ENCODE measurements at regions not wholly inside any gene's neighbourhood (a gene's known extent, or its start where the extent isn't known, plus 50 kb on each side); places are given as distances from the start of the nearest gene placed in this dataset.
"Not testable (repeated sequence)": the region's sequence is repeated elsewhere in the genome, so short reads cannot be mapped to it uniquely, and the experiment has no call there.

DNA sequence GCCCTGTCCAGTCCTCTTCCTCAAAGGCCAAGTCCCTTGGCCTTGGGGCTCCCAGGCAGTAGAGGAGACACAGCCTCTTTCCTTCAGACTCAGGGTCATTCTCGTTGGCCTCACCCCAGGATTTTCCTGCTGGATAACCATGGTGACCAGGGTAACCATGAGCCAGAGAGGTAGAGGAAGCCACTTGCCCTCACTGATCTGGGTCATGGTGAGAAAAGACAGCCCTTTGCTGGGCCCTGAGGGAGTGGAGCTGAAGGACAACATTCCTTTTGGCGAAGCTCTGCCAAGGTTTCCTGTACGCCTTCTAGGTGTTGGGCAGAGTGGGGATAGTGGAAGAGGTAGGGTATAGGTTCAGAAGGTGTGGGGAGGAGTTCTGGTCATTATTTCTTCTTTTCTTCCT, 53.1 kb upstream of the WNT4 start:
- DNase-seq (ENCODE audit: low read depth), result no peak

DNA sequence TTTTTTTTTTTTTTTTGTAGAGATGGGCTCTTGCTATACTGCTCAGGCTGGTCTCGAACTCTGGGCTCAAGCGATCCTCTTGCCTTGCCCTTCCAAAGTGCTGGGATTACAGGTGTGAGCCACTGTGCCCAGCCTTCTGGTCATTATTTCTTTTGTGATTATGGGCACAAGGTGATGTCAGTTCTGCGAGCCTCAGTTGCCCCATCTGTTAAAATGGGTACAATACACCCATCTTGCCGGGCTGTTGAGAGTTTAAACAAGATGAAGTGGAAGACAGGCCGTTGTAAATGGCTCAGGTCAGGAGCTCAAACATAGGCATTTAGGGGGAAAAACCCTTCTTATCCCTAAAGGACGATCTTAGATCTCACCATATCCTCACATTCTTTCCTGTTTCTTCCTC, 53.7 kb upstream of the WNT4 start:
- DNase-seq (ENCODE audit: low read depth), result no peak

DNA sequence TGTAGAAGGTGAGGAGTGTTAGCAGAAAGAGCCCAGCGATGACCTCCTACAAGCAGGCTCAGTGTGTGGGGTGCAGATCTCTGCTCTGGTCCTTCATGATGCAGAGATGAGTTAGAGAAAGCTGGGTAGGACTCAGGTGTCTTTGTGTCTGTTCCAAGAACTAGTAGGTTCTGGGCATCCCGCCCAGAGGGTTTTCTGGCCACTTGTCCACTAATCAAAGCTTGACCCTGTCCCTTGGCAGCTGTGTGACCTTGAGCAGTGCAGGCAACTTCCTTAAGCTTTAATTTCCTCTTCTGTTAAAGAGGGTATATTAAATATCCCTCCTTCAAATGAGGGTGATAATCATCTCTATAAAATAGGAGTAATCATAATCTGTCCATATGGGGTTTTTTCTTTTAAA, 54.7 kb upstream of the WNT4 start:
- DNase-seq (ENCODE audit: low read depth), result no peak

DNA sequence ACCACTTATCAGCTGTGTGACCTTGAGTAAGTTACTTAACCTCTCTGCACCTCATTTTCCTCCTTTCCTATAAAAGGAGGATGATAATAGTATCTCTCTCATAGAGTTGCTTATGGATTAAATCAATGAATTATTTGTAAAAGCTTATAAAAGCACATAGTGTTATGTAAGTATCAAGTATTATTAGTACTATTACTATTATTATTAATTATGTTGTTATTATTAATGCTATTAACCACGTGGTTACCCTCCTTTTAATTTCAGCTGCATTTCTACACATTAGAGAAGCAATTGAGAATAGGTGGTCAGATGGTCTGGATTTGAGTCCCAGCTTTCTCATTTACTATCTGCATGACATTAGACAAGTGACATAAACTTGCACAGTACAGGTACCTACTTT, 58.1 kb upstream of the WNT4 start:
- no peak for DNase-seq (ENCODE audit: low read depth)

DNA sequence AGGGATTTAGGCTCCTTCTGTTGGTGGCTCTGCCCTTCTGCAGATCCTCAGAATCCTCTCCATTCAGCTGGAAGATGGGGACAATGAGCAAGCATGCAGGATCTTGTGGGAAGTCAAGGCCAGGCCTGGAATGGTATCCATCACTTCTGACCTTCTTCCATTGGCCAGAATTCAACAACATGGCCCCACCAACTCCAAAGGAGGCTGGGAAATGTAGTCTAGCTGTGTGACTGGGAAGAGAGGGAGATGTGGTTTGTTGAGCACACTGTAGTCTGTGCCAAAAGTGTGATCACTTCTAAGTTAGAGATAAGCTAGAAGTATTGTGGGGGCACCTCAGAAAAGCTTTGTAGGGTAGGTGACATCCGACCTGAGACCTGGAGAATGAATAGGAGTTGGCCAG, 60.4 kb upstream of the WNT4 start:
- no peak for DNase-seq (ENCODE audit: low read depth)

DNA sequence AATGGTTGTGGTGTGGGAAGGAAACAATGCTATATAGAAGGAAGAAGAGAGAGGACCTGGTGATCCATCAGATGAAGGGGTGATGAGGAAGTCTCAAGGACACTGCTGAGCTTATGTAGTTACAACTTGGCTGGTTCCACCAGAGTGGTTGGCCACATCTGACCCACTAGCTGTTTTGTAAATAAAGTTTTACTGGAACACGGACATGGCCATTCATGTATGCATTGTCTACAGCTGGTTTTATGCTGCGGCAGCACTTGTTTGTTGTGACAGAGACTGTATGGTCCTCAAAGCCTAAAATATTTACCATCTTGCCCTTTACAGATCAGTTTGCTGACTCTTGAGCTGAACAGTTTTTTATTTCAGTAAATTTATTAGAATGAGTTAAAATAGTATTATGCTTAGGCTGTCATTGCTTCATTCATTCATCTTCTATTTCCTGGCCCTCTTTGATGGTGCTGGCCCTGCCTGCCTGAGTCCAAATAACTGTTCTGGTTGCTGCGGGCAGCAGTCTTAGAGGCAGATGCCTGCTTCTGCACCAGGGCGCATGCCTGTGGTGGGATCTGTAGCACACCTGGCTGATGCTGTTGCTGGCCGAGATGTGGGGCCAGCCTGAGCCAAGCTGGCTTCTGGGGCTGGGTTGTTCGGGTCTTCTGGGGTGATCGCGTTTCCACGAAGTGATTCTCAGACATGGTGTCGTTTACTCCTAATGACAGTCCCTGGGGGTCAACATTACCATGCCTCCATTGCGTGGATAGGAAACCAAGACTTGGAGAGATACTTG, 61.4 kb upstream of the WNT4 start:
- DNase-seq (ENCODE audit: low read depth), result no peak

DNA sequence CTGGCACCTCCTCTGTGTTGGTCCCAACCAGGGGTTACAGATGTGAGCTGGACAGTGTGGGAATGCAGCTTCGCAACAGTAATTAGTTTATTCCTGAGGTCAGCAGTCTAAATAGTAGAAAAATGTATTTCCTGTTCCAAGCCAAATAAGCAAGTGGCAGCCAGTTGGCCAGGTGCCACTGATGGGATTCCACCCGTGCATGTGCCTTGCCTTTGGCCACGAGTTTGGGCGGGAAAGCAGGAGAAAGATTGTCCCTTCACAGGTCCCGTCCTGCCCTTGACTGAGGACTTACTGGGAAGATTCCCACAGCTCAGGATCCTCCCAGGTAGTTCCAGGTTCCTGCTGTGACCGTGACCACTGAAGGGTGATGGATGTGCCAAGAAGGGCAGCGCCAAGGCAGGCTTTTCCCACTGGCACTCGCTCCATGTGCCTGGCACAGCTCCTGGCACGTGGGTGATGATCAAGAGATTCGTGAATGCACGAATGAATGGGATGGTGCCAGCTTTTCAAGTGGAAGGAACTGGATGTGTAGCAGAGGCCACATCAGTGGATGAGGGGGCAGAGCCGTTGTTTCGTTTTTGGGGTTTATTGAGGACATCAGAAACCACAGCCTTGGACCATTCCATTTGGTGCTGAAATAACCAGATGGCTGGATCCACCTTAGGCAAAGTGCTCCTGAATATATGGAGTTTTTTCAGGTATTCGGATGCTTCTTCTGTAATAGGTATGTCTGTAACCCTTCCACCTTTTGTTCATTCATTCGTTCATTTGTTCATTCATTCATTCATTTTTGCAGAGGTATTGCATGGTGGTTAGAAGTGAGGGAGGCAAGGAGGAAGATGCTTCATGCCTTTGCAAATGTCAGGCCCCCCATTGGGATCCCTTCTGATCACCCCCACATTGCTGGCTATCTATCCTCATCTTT, 62.4 kb upstream of the WNT4 start:
- no peak for DNase-seq (ENCODE audit: low read depth)

DNA sequence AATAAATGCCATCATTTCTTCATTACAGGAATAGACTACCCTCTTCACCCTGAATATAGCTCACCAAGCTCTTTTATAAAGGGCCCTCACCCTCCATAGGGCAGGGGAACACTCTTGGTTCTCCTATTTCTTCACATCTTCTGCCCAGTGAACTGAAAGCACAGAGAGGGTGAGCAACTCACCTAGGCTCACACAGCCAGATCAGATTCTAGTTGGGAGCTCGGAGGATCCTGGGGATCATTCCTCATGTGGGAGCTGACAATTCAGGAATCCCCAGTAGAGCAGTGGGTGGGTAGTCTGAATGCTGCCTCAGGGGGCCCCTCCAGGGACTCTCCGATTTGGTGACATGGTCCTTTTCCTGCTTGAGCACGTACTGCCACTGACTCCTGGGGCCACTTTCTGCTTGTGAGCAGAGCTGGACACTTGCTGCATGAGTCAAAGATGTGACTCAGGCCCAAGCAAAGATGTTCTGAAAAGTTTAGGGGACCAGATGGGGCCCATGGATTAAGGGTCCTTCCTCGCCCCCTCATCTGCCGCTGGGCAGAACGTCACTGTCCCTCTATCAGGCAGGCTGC, 63.7 kb upstream of the WNT4 start:
- DNase-seq (ENCODE audit: low read depth), result no peak

DNA sequence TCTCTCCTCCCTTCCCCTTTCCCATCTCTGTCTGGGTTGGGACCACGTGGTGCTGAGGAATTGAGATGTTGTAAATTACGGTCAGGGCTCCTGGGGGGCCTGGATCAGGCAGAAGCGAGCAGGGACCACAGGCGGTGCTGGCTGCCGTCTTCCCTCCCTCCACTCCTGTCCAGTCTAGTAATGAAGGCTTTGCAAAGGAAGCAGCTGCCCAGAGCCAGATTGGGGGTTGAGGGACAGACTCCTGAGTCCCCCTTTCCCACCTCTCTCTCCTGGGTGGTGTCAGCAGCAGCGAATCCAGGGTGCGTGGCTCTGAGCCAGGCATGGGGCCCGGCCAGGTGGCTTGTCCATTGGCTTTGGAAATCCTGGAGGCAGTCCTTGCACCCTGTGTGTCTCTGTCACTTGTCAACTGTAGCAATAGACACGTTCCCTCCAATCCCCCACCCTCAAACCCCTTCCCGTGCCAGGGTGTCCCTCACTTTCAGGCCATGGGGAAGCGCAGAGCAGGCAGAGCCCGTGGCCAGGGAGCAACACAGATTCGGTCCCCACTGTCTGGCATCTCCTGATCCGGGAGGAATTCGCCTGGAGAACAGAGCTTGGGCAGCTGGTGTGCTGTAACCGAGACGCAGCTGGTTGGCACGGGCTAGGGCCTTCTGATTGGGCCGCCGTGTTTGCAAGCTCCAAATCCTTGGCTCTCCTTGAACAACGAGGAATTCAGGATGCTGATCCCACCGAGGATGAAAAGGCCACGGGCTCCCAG, 64.8 kb upstream of the WNT4 start:
- no peak for DNase-seq (ENCODE audit: low read depth)

DNA sequence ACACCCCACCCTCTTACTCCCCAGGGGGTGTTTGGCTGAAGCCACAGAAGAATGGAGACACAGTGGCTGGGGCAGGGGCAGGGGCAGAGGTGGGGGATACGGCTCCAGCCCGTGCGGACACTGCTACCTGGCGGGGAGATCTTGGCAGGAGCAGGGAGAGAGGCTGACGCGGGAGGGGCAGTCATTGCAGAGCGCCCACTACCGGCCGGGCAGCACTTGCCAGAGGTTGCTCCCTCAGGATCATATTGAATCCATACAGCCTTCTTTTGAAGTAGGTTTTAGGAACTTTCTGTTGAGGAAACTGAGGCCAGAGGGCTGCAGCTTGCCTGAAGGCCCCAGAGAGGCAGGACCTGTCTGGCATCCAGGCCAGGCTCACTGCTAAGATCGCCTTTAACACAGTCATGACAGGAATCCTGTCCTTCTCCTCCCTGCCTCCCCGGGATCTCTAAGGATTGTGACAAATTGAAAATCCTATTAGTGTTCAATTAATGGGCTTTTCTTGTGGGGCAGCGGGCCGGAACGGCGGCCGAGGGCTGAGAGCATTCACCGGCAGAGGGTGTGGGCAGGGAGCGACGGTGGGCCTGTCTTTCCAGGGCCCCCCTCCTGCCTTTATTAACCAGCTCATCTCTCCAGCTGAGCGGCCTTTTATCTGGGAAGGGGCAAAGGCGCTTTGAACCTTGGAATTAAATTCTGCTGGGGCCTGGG, 65.5 kb upstream of the WNT4 start:
- DNase-seq (ENCODE audit: low read depth), result no peak

DNA sequence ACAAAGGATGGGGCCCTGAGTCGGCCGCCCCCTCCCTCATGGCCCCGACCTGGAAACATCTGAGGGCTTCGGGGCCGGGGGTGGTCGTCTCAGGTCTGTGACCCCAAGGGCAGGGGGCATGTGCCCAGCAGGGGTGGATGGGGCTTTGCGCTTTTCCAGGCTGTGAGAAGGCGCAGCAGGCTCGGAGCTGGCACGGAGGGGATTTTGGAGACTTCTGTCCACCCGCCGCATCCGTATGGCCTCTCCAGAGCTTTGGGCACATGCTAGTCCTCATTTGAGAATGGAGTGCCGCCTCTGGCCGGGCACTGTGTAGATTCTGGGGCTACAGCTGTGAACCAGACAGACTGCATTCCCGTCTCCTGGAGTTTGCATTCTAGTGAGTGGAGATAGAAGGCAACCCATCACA, 66.1 kb upstream of the WNT4 start:
- DNase-seq (ENCODE audit: low read depth), result no peak

DNA sequence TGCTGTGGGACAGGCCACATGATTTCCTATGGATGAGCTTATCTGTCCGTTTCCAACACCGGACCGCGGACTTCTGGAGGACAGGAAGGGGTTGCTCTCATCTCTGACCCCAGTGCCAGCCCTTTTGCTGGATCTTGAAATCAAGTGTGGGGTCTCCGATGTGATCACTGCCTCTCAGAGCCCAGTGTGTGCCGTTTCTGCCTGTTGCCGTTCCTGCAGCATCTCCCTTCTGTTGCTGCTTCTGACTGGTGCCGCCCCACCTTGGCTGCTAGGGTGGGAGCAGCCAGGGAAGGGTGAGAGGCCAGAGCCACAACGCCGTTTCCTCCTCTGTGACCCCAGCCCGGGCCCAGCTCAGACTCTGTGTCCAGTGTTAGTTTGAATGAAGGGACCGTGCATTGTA, 67.3 kb upstream of the WNT4 start:
- no peak for DNase-seq (ENCODE audit: low read depth)

DNA sequence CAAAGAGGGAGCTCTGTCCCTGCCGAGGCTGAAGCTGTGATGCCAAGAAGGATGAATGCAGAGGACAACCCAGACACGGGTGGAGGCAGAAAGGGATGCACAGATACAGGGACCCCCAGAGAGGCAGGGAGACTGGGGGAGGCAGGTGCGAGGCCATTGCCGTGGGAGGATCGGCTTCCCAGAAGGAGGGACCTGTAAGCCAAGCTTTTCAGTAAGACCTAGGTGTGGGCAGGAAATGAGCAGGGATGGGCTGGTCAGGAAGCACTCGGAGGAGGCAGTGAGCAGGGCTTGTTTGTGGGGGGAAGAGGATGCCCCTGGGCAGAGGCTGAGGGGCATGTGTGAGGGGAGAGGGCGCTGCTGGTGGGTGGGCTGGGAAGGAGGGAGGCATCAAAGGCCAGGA, 67.7 kb upstream of the WNT4 start:
- DNase-seq (ENCODE audit: low read depth), result no peak

DNA sequence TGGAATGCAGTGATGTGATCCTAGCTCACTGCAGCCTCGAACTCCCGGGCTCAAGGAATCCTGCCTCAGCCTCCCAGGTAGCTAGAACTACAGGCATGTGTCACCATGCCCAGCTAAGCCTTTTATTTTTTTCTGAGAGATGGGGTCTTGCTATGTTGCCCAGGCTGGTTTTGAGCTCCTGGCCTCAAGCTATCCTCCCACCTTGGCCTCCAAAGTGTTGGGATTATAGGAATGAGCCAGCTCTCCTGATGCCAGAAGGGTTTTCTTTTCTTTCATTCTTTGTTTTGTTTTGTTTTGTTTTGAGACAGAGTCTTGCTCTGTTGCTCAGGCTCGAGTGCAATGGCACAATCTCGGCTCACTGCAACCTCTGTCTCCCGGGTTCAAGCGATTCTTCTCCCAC, 68.6 kb upstream of the WNT4 start:
- not testable (repeated sequence) for DNase-seq (ENCODE audit: low read depth)

DNA sequence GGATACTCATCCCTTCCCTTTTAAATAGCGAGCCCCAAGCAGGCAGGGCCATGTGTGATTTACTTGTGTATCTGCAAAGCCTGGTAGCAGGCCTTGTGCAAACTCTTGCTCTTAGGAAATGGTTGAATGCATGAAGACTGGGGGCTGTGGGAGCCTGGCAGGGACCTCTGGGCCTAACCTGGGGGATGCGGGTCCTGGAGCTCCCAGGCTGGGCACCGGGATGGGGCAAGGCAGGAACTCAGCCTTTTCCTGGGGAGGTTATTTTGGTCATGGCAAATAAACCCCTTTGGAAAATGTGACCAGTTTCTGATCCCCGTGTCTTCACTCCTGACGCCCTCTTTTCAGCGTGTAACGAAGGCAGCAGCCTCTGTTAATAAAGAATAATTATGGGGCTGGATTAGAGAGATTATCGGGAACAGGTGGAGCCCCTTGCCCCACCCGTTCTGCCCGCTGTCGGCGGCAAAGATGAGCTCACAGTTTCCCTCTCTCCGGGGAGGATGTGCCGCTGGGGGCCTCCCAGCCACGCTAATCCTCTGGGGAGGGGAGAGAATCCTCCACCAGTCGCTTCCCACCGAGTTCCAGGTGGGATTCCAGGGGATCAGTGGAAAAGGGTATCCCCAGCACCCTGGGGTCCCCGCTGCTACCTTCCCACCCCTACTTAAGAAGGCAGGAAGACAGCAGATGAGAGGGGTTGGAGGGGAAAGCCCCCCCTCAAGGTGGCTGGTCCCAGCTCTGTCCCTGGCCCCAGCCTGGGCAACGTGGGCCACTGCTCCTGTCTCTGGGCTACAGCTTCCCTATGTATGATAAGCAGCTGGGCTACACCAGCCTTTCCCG, 69.7 kb upstream of the WNT4 start:
- DNase-seq (ENCODE audit: low read depth), result no peak

DNA sequence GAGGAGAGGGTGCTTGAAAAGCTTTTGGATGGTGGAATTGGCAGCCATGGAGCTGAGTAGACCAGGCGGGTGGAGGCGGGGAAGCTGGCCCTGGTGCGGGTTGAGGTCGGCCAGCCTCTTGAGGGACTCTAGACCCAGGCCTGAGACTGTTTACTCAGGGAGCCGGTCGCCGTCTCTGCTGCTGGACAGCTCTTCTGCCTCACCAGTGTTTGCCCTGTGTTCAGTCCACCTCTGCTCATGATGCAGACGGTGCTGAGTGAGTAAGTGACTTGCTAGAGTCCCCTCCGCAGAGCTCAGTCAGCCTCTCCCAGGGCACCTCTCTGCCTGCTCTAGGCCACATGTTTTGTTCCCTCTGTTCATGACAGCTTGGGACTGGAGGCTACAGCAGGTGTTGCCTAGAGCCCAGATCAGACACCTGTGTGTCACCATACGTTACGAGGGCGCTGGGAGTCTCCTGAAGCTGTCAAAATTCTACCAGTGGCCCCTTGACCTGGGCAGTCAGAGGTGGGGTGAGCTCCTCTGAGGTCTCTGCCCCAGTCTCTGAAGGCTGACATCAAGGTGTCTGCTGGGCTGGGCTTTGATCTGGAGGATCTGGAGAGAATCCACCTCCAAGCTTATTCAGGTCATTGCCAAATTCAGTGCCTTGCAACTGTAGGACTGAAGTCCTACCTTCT, 73.5 kb upstream of the WNT4 start:
- no peak for DNase-seq (ENCODE audit: low read depth)

DNA sequence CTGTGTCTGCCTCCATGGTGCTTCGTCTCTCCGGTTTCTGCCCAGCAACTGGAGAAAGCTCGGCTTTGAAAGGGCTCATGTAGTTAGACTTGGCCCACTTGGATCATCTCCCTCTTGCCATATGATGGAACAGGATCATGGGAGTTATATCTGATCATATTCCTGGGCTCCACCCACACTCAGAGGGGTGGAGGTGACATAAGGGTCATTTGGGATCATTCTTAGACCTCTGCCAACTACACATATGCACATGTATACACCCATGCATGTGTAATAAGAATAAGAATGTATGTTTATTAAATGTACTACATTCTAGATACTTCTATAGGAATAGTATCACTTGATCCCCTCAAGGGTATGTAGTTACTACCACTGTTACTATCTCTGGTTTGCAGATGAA, 74.1 kb upstream of the WNT4 start:
- no peak for DNase-seq (ENCODE audit: low read depth)

DNA sequence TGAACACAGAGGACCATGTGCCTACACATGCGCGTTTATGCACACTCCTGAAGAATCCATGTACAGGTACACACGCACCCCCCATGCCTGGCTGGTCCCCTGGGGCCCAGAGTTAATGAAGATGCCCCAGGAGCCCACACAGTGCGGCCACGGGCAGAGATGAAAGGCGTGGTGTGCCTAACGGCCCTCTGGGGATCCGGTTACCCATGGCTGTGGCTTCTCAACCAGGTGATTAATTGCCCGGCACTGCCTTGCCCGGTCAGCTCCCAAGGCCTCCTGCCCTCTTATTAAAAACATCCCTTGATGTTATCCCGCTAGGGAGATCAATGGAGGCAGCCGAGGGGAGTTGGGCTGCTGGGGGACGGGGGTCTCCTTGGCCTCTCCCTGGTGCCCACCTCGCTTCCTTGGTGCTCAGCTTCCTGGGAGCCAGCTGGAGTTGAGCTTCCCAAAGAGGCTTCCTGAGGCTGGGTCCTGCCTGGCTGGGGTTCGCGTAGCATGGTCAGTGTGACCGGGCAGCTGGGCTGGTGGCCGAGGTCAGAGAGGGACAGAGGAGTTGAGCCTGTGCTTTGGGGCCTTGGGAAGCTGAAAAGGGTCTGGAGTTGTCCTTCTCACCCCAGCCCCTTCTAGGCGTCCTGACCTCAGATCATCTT, 75.0 kb upstream of the WNT4 start:
- no peak for DNase-seq (ENCODE audit: low read depth)

DNA sequence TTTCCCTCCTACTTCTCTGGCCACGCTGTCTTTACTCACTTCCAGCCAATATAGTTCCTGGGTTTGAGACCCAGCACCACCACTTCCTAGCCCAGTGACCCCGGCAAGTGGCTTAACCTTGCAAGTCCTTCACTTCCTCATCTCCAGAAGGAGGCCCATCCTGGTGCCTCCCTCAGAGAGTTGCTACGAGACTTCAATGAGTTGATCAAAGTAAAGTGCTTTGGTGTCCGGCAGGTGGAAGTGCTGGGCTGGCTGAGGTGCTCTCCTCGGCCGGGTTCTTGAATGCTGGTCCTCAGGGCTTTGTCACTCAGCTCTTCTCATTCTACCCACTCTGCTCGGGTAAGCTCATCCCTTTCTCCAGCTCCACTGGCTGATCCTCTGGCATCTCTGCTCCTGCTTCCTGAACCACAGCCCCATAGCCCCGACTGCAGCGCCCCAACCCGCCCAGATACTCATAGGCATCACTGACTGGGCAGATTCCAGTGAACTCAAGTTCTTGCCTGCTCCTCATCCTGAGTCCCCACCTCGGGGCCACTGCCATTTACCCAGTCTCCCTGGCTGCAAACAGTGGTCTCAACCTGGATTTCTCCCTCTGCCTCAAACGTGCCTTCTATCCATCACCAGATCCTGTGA, 75.8 kb upstream of the WNT4 start:
- DNase-seq (ENCODE audit: low read depth), result no peak

Data from stimulated activated CD4-positive, alpha-beta T cell treated with anti-CD3 and anti-CD28 coated beads, Interleukin-2, amount 100 ng/mL, for 4 hours (primary cell).